ENCODE measurements at regions not wholly inside any gene's neighbourhood (a gene's known extent, or its start where the extent isn't known, plus 50 kb on each side); places are given as distances from the start of the nearest gene placed in this dataset.
"Not testable (repeated sequence)": the region's sequence is repeated elsewhere in the genome, so short reads cannot be mapped to it uniquely, and the experiment has no call there.

DNA sequence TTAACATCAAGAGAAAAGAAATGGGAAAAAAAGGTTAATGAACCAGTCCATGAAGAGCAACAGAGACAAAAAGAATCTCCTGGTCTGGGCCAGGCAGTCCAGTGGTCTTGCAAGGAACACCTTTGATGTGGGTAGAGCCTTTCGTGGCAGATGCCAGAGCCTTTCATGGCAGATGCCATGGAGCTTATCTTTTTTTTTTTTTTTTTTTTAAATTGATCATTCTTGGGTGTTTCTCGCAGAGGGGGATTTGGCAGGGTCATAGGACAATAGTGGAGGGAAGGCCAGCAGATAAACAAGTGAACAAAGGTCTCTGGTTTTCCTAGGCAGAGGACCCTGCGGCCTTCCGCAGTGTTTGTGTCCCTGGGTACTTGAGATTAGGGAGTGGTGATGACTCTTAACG is 100.9 kb downstream of the ZNF429 start:
- TF ChIP-seq POLR2A, CTCF, POLR2AphosphoS5 (IDR thresholded peaks at IDR 0.05): not testable (repeated sequence)
